GM12875 (cell line): ENCODE measurements at regions not wholly inside any gene's neighbourhood (a gene's known extent, or its start where the extent isn't known, plus 50 kb on each side); places are given as distances from the start of the nearest gene placed in this dataset.

ENCODE experiments used
- H3K4me3 ChIP-seq: one replicate; pipeline ENCODE4 v1.5.1; 2011; ENCODE audit warnings: low read depth, low read length, control low read depth
- TF ChIP-seq, protein P1 (sequence below): IDR thresholded peaks from 2 replicates; pipeline ENCODE4 v1.5.1; 2011; ENCODE audit warnings: low read depth, mild to moderate bottlenecking, control low read depth, inconsistent platforms, low read length, moderate library complexity, borderline replicate concordance; ENCODE audit not compliant: insufficient read depth

- no peak overlapping the region for H3K4me3 ChIP-seq
- TF ChIP-seq, protein P1, sequence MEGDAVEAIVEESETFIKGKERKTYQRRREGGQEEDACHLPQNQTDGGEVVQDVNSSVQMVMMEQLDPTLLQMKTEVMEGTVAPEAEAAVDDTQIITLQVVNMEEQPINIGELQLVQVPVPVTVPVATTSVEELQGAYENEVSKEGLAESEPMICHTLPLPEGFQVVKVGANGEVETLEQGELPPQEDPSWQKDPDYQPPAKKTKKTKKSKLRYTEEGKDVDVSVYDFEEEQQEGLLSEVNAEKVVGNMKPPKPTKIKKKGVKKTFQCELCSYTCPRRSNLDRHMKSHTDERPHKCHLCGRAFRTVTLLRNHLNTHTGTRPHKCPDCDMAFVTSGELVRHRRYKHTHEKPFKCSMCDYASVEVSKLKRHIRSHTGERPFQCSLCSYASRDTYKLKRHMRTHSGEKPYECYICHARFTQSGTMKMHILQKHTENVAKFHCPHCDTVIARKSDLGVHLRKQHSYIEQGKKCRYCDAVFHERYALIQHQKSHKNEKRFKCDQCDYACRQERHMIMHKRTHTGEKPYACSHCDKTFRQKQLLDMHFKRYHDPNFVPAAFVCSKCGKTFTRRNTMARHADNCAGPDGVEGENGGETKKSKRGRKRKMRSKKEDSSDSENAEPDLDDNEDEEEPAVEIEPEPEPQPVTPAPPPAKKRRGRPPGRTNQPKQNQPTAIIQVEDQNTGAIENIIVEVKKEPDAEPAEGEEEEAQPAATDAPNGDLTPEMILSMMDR: no peak
Observed at GRCh38 chr16:77668201-77668600, 54.1 kb upstream of the NUDT7 start.

DNA sequence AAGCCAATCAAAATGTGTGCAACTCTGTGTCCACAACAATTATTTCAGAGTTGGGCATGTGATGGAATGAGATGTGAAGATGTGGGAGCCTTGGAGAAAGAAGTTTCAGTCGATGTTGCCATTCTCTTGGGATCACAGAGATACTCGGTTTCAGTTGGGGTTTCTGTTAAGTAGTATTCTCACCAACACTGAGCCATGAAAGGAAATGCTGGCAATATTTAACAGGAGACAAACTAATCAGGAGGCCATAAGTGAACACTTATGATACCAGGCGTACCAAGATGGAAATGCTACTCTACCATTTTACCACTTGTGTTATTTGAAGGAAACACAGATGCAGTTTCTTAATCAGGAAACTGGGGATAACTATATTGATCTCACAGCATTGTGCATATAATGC, 53.3 kb upstream of the NUDT7 start:
- no peak overlapping the region for H3K4me3 ChIP-seq

More for the DNA sequence above, 53.3 kb upstream of the NUDT7 start:
- TF ChIP-seq, protein P1: no peak
